PFSK-1 (cell line): ENCODE measurements at regions not wholly inside any gene's neighbourhood (a gene's known extent, or its start where the extent isn't known, plus 50 kb on each side); places are given as distances from the start of the nearest gene placed in this dataset.

ENCODE experiments used
- FOXP2 ChIP-seq: optimal IDR thresholded peaks from 2 replicates; pipeline ENCODE3; 2011; ENCODE audit warnings: borderline replicate concordance, control low read depth, inconsistent platforms; ENCODE audit not compliant: insufficient read depth; ENCODE audit errors: extremely low read length, extremely low read depth
- POLR2AphosphoS5 ChIP-seq: IDR thresholded peaks from 2 replicates; pipeline ENCODE4 v1.6.1; 2012; ENCODE audit warnings: low read depth, mild to moderate bottlenecking, control low read depth, low read length, moderate library complexity
- REST ChIP-seq, 2 experiments: IDR thresholded peaks; 2 replicates each; pipeline versions ENCODE4 v1.6.1 to v1.8.0; 2011 to 2012; ENCODE audit warnings: low read depth in 2 of 2, low read length in 2 of 2, control low read depth in 1 of 2, inconsistent platforms in 1 of 2, mild to moderate bottlenecking in 1 of 2, moderate library complexity in 1 of 2; ENCODE audit not compliant: insufficient read depth in 1 of 2
- SIN3A ChIP-seq: IDR thresholded peaks from 2 replicates; pipeline ENCODE4 v1.6.1; 2012; ENCODE audit warnings: mild to moderate bottlenecking, low read length, moderate library complexity, borderline replicate concordance; ENCODE audit not compliant: insufficient read depth
- TAF1 ChIP-seq: IDR thresholded peaks from 2 replicates; pipeline ENCODE4 v1.6.1; 2012; ENCODE audit warnings: low read length, control low read depth, borderline replicate concordance; ENCODE audit not compliant: insufficient read depth

- TF ChIP-seq SIN3A = no peak
- TF ChIP-seq REST (IDR thresholded peaks at IDR 0.05; ENCODE audit: insufficient read depth in 1 of 2, low read depth in 2 of 2, low read length in 2 of 2) = no peak
- no peak for TF ChIP-seq FOXP2
- TF ChIP-seq POLR2AphosphoS5 = no peak
- TF ChIP-seq TAF1 = no peak
Observed at GRCh38 chr5:90297045-90297764, 112.4 kb downstream of the CETN3 start.

- TF ChIP-seq REST (IDR thresholded peaks at IDR 0.05; ENCODE audit: insufficient read depth in 1 of 2, low read depth in 2 of 2, low read length in 2 of 2) = no peak
- no peak for TF ChIP-seq POLR2AphosphoS5
- no peak for TF ChIP-seq FOXP2
- no peak for TF ChIP-seq SIN3A
Observed at GRCh38 chr5:90294604-90295003, 115.0 kb downstream of the CETN3 start.

- no peak for TF ChIP-seq SIN3A
- no peak for TF ChIP-seq POLR2AphosphoS5
- TF ChIP-seq REST (IDR thresholded peaks at IDR 0.05; ENCODE audit: insufficient read depth in 1 of 2, low read depth in 2 of 2, low read length in 2 of 2) = no peak
- no peak for TF ChIP-seq FOXP2
- no peak for TF ChIP-seq TAF1
Observed at GRCh38 chr5:90293931-90294330, 115.6 kb downstream of the CETN3 start.

GRCh38 chr5:90290648-90291047 lies 118.9 kb downstream of the CETN3 start:
- TF ChIP-seq SIN3A = no peak
- no peak for TF ChIP-seq POLR2AphosphoS5
- TF ChIP-seq TAF1 = no peak
- no peak for TF ChIP-seq REST (IDR thresholded peaks at IDR 0.05; ENCODE audit: insufficient read depth in 1 of 2, low read depth in 2 of 2, low read length in 2 of 2)
- no peak for TF ChIP-seq FOXP2
